NCI-H1092 (cell line): ENCODE measurements at regions not wholly inside any gene's neighbourhood (a gene's known extent, or its start where the extent isn't known, plus 50 kb on each side); places are given as distances from the start of the nearest gene placed in this dataset.

Experiments
- DNase-seq: peaks from one replicate; lab custom pipeline; 2025; lab: John Stamatoyannopoulos, UW

GRCh38 chr10:121236621-121237020 is 361.6 kb downstream of the FGFR2 start:
- DNase-seq: no peak

- no peak for DNase-seq
These were observed 360.5 kb downstream of the FGFR2 start for GRCh38 chr10:121237718-121238117.

GRCh38 chr10:121240011-121240410 is 358.2 kb downstream of the FGFR2 start:
- DNase-seq: no peak

- DNase-seq: no peak
These were observed 357.7 kb downstream of the FGFR2 start for GRCh38 chr10:121240556-121240955.

GRCh38 chr10:121241337-121241736 is 356.9 kb downstream of the FGFR2 start:
- no peak for DNase-seq

GRCh38 chr10:121242741-121243608 is 355.3 kb downstream of the FGFR2 start:
- DNase-seq: no peak

- no peak for DNase-seq
These were observed 354.5 kb downstream of the FGFR2 start for GRCh38 chr10:121243609-121244241.

- DNase-seq: no peak
These were observed 353.4 kb downstream of the FGFR2 start for GRCh38 chr10:121244818-121245217.

- no peak for DNase-seq
These were observed 352.5 kb downstream of the FGFR2 start for GRCh38 chr10:121245754-121246153.

- DNase-seq: no peak
These were observed 350.0 kb downstream of the FGFR2 start for GRCh38 chr10:121248266-121248665.

GRCh38 chr10:121250995-121251764 is 347.1 kb downstream of the FGFR2 start:
- DNase-seq: no peak

GRCh38 chr10:121252756-121253155 is 345.5 kb downstream of the FGFR2 start:
- no peak for DNase-seq

GRCh38 chr10:121260377-121260776 is 337.9 kb downstream of the FGFR2 start:
- no peak for DNase-seq

GRCh38 chr10:121261665-121262064 is 336.6 kb downstream of the FGFR2 start:
- no peak for DNase-seq

- DNase-seq: no peak
These were observed 335.3 kb downstream of the FGFR2 start for GRCh38 chr10:121262774-121263430.

- DNase-seq: no peak
These were observed 334.8 kb downstream of the FGFR2 start for GRCh38 chr10:121263431-121263783.

- DNase-seq: no peak
These were observed 332.7 kb downstream of the FGFR2 start for GRCh38 chr10:121265360-121266123.

GRCh38 chr10:121266370-121266769 is 331.9 kb downstream of the FGFR2 start:
- DNase-seq: no peak

GRCh38 chr10:121267236-121268003 is 330.8 kb downstream of the FGFR2 start:
- DNase-seq: no peak

- no peak for DNase-seq
These were observed 329.9 kb downstream of the FGFR2 start for GRCh38 chr10:121268363-121268762.
